ENCODE measurements at regions not wholly inside any gene's neighbourhood (a gene's known extent, or its start where the extent isn't known, plus 50 kb on each side); places are given as distances from the start of the nearest gene placed in this dataset.

DNA sequence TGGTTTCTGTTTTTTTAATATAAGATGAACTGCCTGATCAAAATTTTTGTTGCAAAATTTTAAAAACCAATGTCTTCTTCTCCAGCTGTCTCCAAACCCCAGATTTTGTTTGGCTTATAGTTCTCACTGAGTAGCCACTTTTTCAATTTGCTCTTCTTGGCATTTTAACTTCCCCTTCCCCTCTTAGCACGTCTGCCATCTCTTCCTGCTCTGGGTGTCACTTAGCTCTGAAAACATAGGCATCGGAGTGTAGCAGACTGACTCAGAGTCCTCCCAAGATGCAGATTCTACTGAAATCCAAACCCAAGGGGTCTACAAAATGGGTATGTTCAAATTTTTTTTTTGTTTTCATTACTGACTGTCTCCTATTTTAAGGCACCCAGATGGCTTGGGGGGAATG lies 270.3 kb upstream of the KIRREL3 start:
- CTCF ChIA-PET = no interaction called here
- H3K56ac ChIP-seq (ENCODE audit: extremely low read depth, insufficient read depth, low read length) = no peak overlapping the region
- no peak overlapping the region for H4K8ac ChIP-seq (ENCODE audit: low read depth in 2 of 2, low read length in 2 of 2)
- H2BK20ac ChIP-seq (ENCODE audit: low read depth, low read length) = no peak overlapping the region
- H2AFZ ChIP-seq (replicated peaks; ENCODE audit: low read length, poor library complexity) = no peak overlapping the region
- H2BK5ac ChIP-seq (ENCODE audit: low read depth, low read length, poor library complexity, severe bottlenecking) = no peak overlapping the region
- H2BK15ac ChIP-seq (ENCODE audit: low read depth, low read length) = no peak overlapping the region
- no peak overlapping the region for H3K4me3 ChIP-seq (ENCODE audit: insufficient read depth, low read depth, low read length)
- H3K23ac ChIP-seq (ENCODE audit: low read depth, low read length) = no peak overlapping the region
- H3K27ac ChIP-seq (ENCODE audit: insufficient read depth, low read length) = no peak overlapping the region
- H3K4ac ChIP-seq (ENCODE audit: low read depth, low read length) = no peak overlapping the region
- no peak for TF ChIP-seq CEBPB (IDR thresholded peaks at IDR 0.05; ENCODE audit: low read depth, low read length)
- no peak for TF ChIP-seq SMC3 (IDR thresholded peaks at IDR 0.05; ENCODE audit: low read depth, low read length)
- TF ChIP-seq, protein P1, sequence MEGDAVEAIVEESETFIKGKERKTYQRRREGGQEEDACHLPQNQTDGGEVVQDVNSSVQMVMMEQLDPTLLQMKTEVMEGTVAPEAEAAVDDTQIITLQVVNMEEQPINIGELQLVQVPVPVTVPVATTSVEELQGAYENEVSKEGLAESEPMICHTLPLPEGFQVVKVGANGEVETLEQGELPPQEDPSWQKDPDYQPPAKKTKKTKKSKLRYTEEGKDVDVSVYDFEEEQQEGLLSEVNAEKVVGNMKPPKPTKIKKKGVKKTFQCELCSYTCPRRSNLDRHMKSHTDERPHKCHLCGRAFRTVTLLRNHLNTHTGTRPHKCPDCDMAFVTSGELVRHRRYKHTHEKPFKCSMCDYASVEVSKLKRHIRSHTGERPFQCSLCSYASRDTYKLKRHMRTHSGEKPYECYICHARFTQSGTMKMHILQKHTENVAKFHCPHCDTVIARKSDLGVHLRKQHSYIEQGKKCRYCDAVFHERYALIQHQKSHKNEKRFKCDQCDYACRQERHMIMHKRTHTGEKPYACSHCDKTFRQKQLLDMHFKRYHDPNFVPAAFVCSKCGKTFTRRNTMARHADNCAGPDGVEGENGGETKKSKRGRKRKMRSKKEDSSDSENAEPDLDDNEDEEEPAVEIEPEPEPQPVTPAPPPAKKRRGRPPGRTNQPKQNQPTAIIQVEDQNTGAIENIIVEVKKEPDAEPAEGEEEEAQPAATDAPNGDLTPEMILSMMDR (conservative IDR thresholded peaks at IDR 0.05; ENCODE audit: low read depth, low read length) = no peak
- TF ChIP-seq RFX5 (IDR thresholded peaks at IDR 0.05; ENCODE audit: low read depth, low read length) = no peak
- no peak for TF ChIP-seq RCOR1 (IDR thresholded peaks at IDR 0.05; ENCODE audit: insufficient replicate concordance, low read length)
- no peak overlapping the region for H4K5ac ChIP-seq (ENCODE audit: low read depth, low read length)
- POLR2A ChIA-PET (ENCODE audit: unreplicated experiment) = no interaction called here
- no peak overlapping the region for H2AK9ac ChIP-seq (replicated peaks; ENCODE audit: low read depth, low read length, poor library complexity)
- H3K4me1 ChIP-seq (ENCODE audit: control insufficient read depth, insufficient read depth, low read length) = no peaks in the 10 kb centered on the region
- H3K36me3 ChIP-seq (ENCODE audit: control insufficient read depth, insufficient read depth, low read length) = no peaks in the 10 kb centered on the region
- no peak overlapping the region for H2BK120ac ChIP-seq (ENCODE audit: low read depth, low read length)
- no peaks in the 10 kb centered on the region for H3K27me3 ChIP-seq (ENCODE audit: control insufficient read depth, insufficient read depth, low read length)
- H3K9me1 ChIP-seq (ENCODE audit: insufficient read depth, low read length) = no peaks in the 10 kb centered on the region
- dilution Hi-C loops (cut with HindIII; ENCODE audit: low sequenced_read_pairs, unreplicated experiment) = no loop called here
- no peak overlapping the region for H3K9ac ChIP-seq (ENCODE audit: low read depth, low read length)
- H3K18ac ChIP-seq (ENCODE audit: low read depth, low read length) = no peak overlapping the region
- in situ Hi-C loops (cut with MboI; ENCODE audit: low sequenced_read_pairs) = no loop called here
- H3K9me3 ChIP-seq (ENCODE audit: control insufficient read depth, insufficient read depth, low read length) = no peaks in the 10 kb centered on the region
- no peaks in the 10 kb centered on the region for H3K79me1 ChIP-seq (ENCODE audit: low read depth in 1 of 2, low read length in 2 of 2)
- H4K20me1 ChIP-seq (ENCODE audit: insufficient read depth, low read length) = no peaks in the 10 kb centered on the region
- intact Hi-C loops (cut with micrococcal nuclease) = loop anchor here (5.0 kb wide), 1 partner anchor 764 kb away; no protein-coding TSS in a partner anchor
- BruUV-seq (replicated peaks) = no TSS peak
- H2AK5ac ChIP-seq (ENCODE audit: low read depth, low read length) = no peak overlapping the region
- H3K14ac ChIP-seq (replicated peaks; ENCODE audit: low read depth, low read length) = no peak overlapping the region
- H3K4me2 ChIP-seq (ENCODE audit: low read depth, low read length) = no peak overlapping the region
- DNase-seq (no peak), ATAC-seq (ENCODE audit: low read depth) (no peak)
- no CpG with 5 or more reads among the region's 2 CpGs for WGBS, 2 experiments (ENCODE audit: extremely low coverage in 2 of 2, insufficient read length in 1 of 2)
- H4K91ac ChIP-seq (ENCODE audit: insufficient read depth, low read depth, low read length) = no peak overlapping the region
